ENCODE measurements at regions not wholly inside any gene's neighbourhood (a gene's known extent, or its start where the extent isn't known, plus 50 kb on each side); places are given as distances from the start of the nearest gene placed in this dataset.

- Histone ChIP-seq H4K20me1 (replicated peaks; ENCODE audit: control insufficient read depth, extremely low read depth, insufficient read depth, low read length) (no peaks in the 10 kb centered on the region), H3K4me1 (ENCODE audit: control insufficient read depth, extremely low read depth, insufficient read depth, low read length) (peaks cover 8% of the 10 kb centered on the region), H2AFZ (ENCODE audit: low read depth, low read length) (no peak overlapping the region), H3K4me2 (ENCODE audit: insufficient read depth, low read length) (no peak overlapping the region), H3K36me3 (ENCODE audit: control insufficient read depth in 2 of 2, extremely low read depth in 1 of 2, insufficient read depth in 2 of 2, low read length in 2 of 2) (no peaks in the 10 kb centered on the region), H3K9me1 (replicated peaks; ENCODE audit: control insufficient read depth, extremely low read depth, insufficient read depth, low read length) (no peaks in the 10 kb centered on the region), H3K4me3 (replicated peaks in 1 of 3; ENCODE audit: insufficient read depth in 1 of 3, low read depth in 1 of 3, low read length in 3 of 3) (no peak overlapping the region), H3K9ac (replicated peaks; ENCODE audit: extremely low read depth, insufficient read depth, low read length) (no peak overlapping the region), H3K9me3 (replicated peaks; ENCODE audit: control insufficient read depth, insufficient read depth, low read length) (no peaks in the 10 kb centered on the region), H3K79me2 (ENCODE audit: control insufficient read depth, insufficient read depth, low read length) (no peaks in the 10 kb centered on the region), H3K27me3 (ENCODE audit: control insufficient read depth in 2 of 2, insufficient read depth in 2 of 2, low read length in 2 of 2) (peaks cover 4 to 11% of the 10 kb centered on the region in 2 experiments), H3K27ac (ENCODE audit: insufficient read depth, low read depth, low read length) (no peak overlapping the region)
- dilution Hi-C loops (cut with MboI; ENCODE audit: extremely low pct_ligation_motif_present, low sequenced_read_pairs) (no loop called here), intact Hi-C loops (cut with micrococcal nuclease) (no loop called here)
- ChIA-PET CTCF (no interaction called here), POLR2A (no interaction called here)
- BruUV-seq (replicated peaks) = no TSS peak
- no peak for FAIRE-seq
- no peak for DNase-seq (ENCODE audit: low read depth, low spot score)
- no peak for TF ChIP-seq FOS (IDR thresholded peaks at IDR 0.05; ENCODE audit: borderline replicate concordance, insufficient read depth, low read length)
- no peak for TF ChIP-seq EZH2 (IDR thresholded peaks at IDR 0.05; ENCODE audit: borderline replicate concordance, low read depth, low read length, severe bottlenecking)
- no peak for TF ChIP-seq GATA2 (IDR thresholded peaks at IDR 0.05; ENCODE audit: insufficient read depth, insufficient read length, low read depth, low read length)
- TF ChIP-seq POLR2A (IDR thresholded peaks at IDR 0.05; ENCODE audit: low read depth, low read length) = no peak
- TF ChIP-seq POLR2AphosphoS5 (IDR thresholded peaks at IDR 0.05; ENCODE audit: insufficient read depth, low read depth, low read length) = no peak
- TF ChIP-seq MAX (IDR thresholded peaks at IDR 0.05; ENCODE audit: insufficient read depth, insufficient read length) = no peak
- TF ChIP-seq MYC (IDR thresholded peaks at IDR 0.05; ENCODE audit: low read depth, low read length) = no peak
- TF ChIP-seq CTCF (IDR thresholded peaks at IDR 0.05; ENCODE audit: extremely low read depth in 1 of 2, insufficient read depth in 1 of 2, low read depth in 1 of 2, low read length in 2 of 2) = no peak
- TF ChIP-seq JUN (IDR thresholded peaks at IDR 0.05; ENCODE audit: borderline replicate concordance, insufficient read depth, insufficient read length, low read depth) = no peak
Observed at GRCh38 chr14:101125313-101125712, 221.8 kb upstream of the RTL1 start.

All from endothelial cell of umbilical vein (primary cell).